Neuronal stem cell (in vitro differentiated cells): ENCODE measurements at regions not wholly inside any gene's neighbourhood (a gene's known extent, or its start where the extent isn't known, plus 50 kb on each side); places are given as distances from the start of the nearest gene placed in this dataset.

Source experiments
- DNase-seq: peaks from one replicate; pipeline ENCODE4 v3.0.0-alpha.2; 2013; ENCODE audit warnings: low spot score
- H2AFZ ChIP-seq: one replicate; pipeline ENCODE4 v1.6.1; 2013; ENCODE audit warnings: mild to moderate bottlenecking, low read length, inconsistent platforms
- H2AK5ac ChIP-seq: 2 replicates; pipeline ENCODE4 v1.6.1; 2013; ENCODE audit warnings: low read depth, mild to moderate bottlenecking, inconsistent platforms, low read length, moderate library complexity, mixed read lengths
- H2BK120ac ChIP-seq: 2 replicates; pipeline ENCODE4 v1.6.1; 2013; ENCODE audit warnings: low read depth, mild to moderate bottlenecking, inconsistent platforms, low read length, moderate library complexity, mixed read lengths
- H2BK12ac ChIP-seq: one replicate; pipeline ENCODE4 v1.6.1; 2013; ENCODE audit warnings: low read length, inconsistent platforms
- H2BK15ac ChIP-seq: 2 replicates; pipeline ENCODE4 v1.6.1; 2013; ENCODE audit warnings: mild to moderate bottlenecking, low read length, inconsistent platforms, mixed read lengths
- H2BK5ac ChIP-seq: one replicate; pipeline ENCODE4 v1.6.1; 2013; ENCODE audit warnings: inconsistent platforms, mild to moderate bottlenecking, low read length, moderate library complexity
- H3K14ac ChIP-seq: one replicate; pipeline ENCODE4 v1.6.1; 2013; ENCODE audit warnings: low read length, inconsistent platforms
- H3K18ac ChIP-seq: 2 replicates; pipeline ENCODE4 v1.6.1; 2013; ENCODE audit warnings: low read length, inconsistent platforms
- H3K23ac ChIP-seq: 2 replicates; pipeline ENCODE4 v1.6.1; 2013; ENCODE audit warnings: low read depth, mild to moderate bottlenecking, mixed read lengths, low read length, inconsistent platforms; ENCODE audit not compliant: poor library complexity
- H3K27ac ChIP-seq: replicated peaks from 3 replicates; pipeline ENCODE4 v1.5.1; 2013; ENCODE audit warnings: low read length, inconsistent platforms
- H3K27me3 ChIP-seq, 3 experiments: 2 replicates each; pipeline ENCODE4 v1.6.1; 2013; ENCODE audit warnings: low read length in 3 of 3, mild to moderate bottlenecking in 2 of 3, inconsistent platforms in 1 of 3, low read depth in 1 of 3, mixed read lengths in 1 of 3, moderate library complexity in 1 of 3; ENCODE audit not compliant: control insufficient read depth in 3 of 3, insufficient read depth in 3 of 3
- H3K36me3 ChIP-seq, 2 donors: replicated peaks in 1 of 2; 2 replicates each; pipeline ENCODE4 v1.6.1; 2013; ENCODE audit warnings: low read length in 2 of 2; ENCODE audit not compliant: control insufficient read depth in 2 of 2, insufficient read depth in 2 of 2
- H3K4ac ChIP-seq: 2 replicates; pipeline ENCODE4 v1.6.1; 2013; ENCODE audit warnings: inconsistent platforms, mild to moderate bottlenecking, low read length, moderate library complexity
- H3K4me1 ChIP-seq, 2 donors: 1 replicate in 1 of 2; 2 replicates in 1 of 2; pipeline ENCODE4 v1.6.1; 2013; ENCODE audit warnings: low read length in 2 of 2, low read depth in 1 of 2; ENCODE audit not compliant: control insufficient read depth in 2 of 2, insufficient read depth in 1 of 2
- H3K4me2 ChIP-seq: one replicate; pipeline ENCODE4 v1.6.1; 2013; ENCODE audit warnings: mild to moderate bottlenecking, low read length, inconsistent platforms; ENCODE audit not compliant: insufficient read depth, poor library complexity, severe bottlenecking
- H3K4me3 ChIP-seq, 2 donors: 2 replicates each; pipeline ENCODE4 v1.5.1; 2013; ENCODE audit warnings: low read length in 2 of 2, mild to moderate bottlenecking in 2 of 2, inconsistent platforms in 1 of 2, moderate library complexity in 1 of 2
- H3K79me1 ChIP-seq: one replicate; pipeline ENCODE4 v1.6.1; 2013; ENCODE audit warnings: low read depth, mild to moderate bottlenecking, inconsistent platforms, low read length, moderate library complexity
- H3K9ac ChIP-seq: one replicate; pipeline ENCODE4 v1.6.1; 2013; ENCODE audit warnings: mild to moderate bottlenecking, low read depth, low read length, inconsistent platforms; ENCODE audit not compliant: poor library complexity
- H3K9me3 ChIP-seq, 2 donors: replicated peaks in 1 of 2; 2 replicates each; pipeline versions ENCODE3 to v1.6.1; 2013; ENCODE audit warnings: low read length in 2 of 2, mild to moderate bottlenecking in 2 of 2, inconsistent platforms in 1 of 2, low read depth in 1 of 2, mixed read lengths in 1 of 2, moderate library complexity in 1 of 2; ENCODE audit not compliant: control insufficient read depth in 2 of 2, insufficient read depth in 1 of 2
- H4K8ac ChIP-seq: one replicate; pipeline ENCODE4 v1.6.1; 2013; ENCODE audit warnings: low read depth, mild to moderate bottlenecking, inconsistent platforms, low read length, moderate library complexity
- H4K91ac ChIP-seq: one replicate; pipeline ENCODE4 v1.6.1; 2013; ENCODE audit warnings: low read length, low read depth, mild to moderate bottlenecking, inconsistent platforms; ENCODE audit not compliant: poor library complexity
- WGBS, 2 donors: extraction: QIAGEN DNeasy Blood & Tissue Kit; methylation state at CpG; one replicate each; pipeline ENCODE4 v1.1.7; 2013; ENCODE audit warnings: missing lambda C conversion rate in 2 of 2, mixed read lengths in 1 of 2; ENCODE audit not compliant: insufficient read length in 2 of 2, insufficient replicate concordance in 1 of 2; ENCODE audit errors: extremely low coverage in 2 of 2; 5-methylcytosine and 5-hydroxymethylcytosine counted together

DNA sequence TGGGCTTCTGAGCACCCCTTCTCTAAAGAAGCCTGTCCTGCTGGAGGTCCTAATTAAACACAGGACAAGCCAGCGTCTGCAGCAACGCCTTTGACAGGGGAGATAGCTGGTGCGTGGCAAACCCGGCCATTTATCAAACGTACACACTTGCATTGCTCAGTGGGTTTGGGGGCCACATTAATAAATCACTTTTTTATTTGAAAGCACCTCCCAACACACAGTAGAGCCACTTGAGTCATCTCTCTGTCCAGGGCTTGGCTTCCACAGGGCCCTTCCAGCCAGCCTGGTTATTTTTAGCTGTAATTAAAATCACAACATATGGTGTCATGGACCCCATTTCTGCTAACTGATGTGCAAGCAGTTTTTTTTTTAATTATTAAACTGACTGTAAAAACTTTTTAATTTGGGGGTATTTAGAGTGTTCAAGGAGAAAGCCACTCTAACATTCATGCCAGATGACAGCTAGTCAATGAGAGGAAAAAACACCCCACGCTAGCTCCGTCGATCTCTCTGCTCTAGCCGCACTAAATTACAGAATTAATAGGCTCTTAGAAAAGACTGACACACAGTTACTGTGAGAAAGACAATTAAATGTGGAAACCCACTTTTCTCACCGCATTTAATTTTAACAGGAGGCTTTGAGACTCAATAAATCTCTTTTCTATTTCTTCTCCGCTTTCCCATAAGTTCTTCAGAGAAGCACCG lies 201.0 kb upstream of the WSCD1 start:
- Histone ChIP-seq H3K36me3 (no peaks in the 10 kb centered on the region), H3K4me2 (no peak overlapping the region), H3K9me3 (no peaks in the 10 kb centered on the region), H2BK5ac (no peak overlapping the region), H4K8ac (no peak overlapping the region), H3K9ac (no peak overlapping the region), H2BK12ac (no peak overlapping the region), H2AK5ac (no peak overlapping the region), H2BK120ac (no peak overlapping the region), H3K79me1 (no peaks in the 10 kb centered on the region), H3K27ac (no peak overlapping the region), H3K4me3 (no peak overlapping the region), H4K91ac (no peak overlapping the region), H3K4ac (no peak overlapping the region), H2BK15ac (no peak overlapping the region), H2AFZ (no peak overlapping the region), H3K27me3 (no peaks in the 10 kb centered on the region), H3K23ac (no peak overlapping the region), H3K14ac (no peak overlapping the region), H3K4me1 (peaks cover 0 to 2% of the 10 kb centered on the region in 2 donors), H3K18ac (peak overlapping the region; percentile 1)
- no CpG with 5 or more reads among the region's 12 CpGs for WGBS, 2 donors
- no peak for DNase-seq

DNA sequence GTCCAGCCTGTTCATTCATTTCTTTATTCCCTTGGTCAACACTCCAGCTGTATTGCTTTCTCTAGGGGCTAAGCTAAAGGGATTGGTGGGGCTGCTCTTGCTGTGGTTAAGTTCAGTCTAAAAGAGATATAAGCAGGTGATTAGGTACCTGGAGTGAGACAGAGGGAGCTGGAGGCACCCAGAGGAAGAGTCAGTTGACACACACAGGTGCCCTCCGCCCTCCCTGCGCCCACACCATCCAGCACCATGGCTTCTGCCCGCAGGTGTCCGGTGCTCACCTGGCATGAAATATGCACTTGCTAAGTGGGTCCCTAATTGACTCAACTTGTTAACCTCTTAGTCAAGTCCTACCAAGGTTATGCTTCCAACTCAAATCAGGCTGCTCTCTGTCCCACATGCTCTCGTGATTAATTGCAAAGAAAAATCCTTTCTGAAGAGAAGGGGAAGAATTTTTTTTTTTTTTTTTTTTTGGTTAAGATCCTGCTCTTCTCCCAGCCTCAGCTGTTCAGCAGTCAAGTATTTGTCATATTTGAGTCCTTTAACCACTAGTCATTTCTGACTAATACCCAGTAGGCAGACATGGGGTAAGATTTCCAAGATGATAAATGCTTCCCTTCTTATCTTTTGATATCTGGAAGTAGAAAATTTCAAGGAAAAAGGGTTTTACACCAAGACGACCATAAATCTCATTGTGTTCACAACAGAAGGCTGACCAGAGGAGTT lies 199.8 kb upstream of the WSCD1 start:
- WGBS, 2 donors, result no CpG with 5 or more reads among the region's 6 CpGs

GRCh38 chr17:5871666-5872065 lies 198.5 kb upstream of the WSCD1 start:
- Histone ChIP-seq H2BK15ac (no peak overlapping the region), H3K4me2 (no peak overlapping the region), H2BK120ac (no peak overlapping the region), H3K9me3 (no peaks in the 10 kb centered on the region), H3K4me3 (no peak overlapping the region), H3K18ac (no peak overlapping the region), H3K14ac (no peak overlapping the region), H2BK5ac (no peak overlapping the region), H3K27me3 (no peaks in the 10 kb centered on the region), H3K4me1 (peaks cover 0 to 2% of the 10 kb centered on the region in 2 donors), H2AK5ac (no peak overlapping the region), H3K4ac (no peak overlapping the region), H4K8ac (no peak overlapping the region), H2BK12ac (no peak overlapping the region), H2AFZ (no peak overlapping the region), H4K91ac (no peak overlapping the region), H3K23ac (no peak overlapping the region), H3K27ac (no peak overlapping the region), H3K9ac (no peak overlapping the region), H3K36me3 (no peaks in the 10 kb centered on the region), H3K79me1 (no peaks in the 10 kb centered on the region)
- no CpG with 5 or more reads among the region's 10 CpGs for WGBS, 2 donors
- DNase-seq, result no peak

More for the DNA sequence above, 199.8 kb upstream of the WSCD1 start:
- Histone ChIP-seq H2AK5ac (no peak overlapping the region), H2BK5ac (no peak overlapping the region), H3K23ac (no peak overlapping the region), H3K14ac (no peak overlapping the region), H3K4me1 (peaks cover 0 to 2% of the 10 kb centered on the region in 2 donors), H2BK120ac (no peak overlapping the region), H3K27me3 (no peaks in the 10 kb centered on the region), H3K18ac (no peak overlapping the region), H2BK15ac (no peak overlapping the region), H3K4ac (no peak overlapping the region), H3K27ac (no peak overlapping the region), H4K91ac (no peak overlapping the region), H3K9ac (no peak overlapping the region), H4K8ac (no peak overlapping the region), H3K79me1 (no peaks in the 10 kb centered on the region), H3K36me3 (no peaks in the 10 kb centered on the region), H2BK12ac (no peak overlapping the region), H3K9me3 (no peaks in the 10 kb centered on the region), H2AFZ (no peak overlapping the region), H3K4me2 (no peak overlapping the region), H3K4me3 (peak overlapping the region in 1 of 2 donors; percentile 39)
- no peak for DNase-seq

- Histone ChIP-seq H3K4ac (no peak overlapping the region), H2AFZ (no peak overlapping the region), H2AK5ac (no peak overlapping the region), H3K27ac (no peak overlapping the region), H3K4me1 (no peaks in the 10 kb centered on the region), H2BK5ac (no peak overlapping the region), H3K4me2 (no peak overlapping the region), H2BK12ac (no peak overlapping the region), H3K9me3 (no peaks in the 10 kb centered on the region), H4K8ac (no peak overlapping the region), H3K79me1 (no peaks in the 10 kb centered on the region), H3K18ac (no peak overlapping the region), H3K36me3 (no peaks in the 10 kb centered on the region), H3K14ac (no peak overlapping the region), H3K9ac (no peak overlapping the region), H3K4me3 (no peak overlapping the region), H3K23ac (no peak overlapping the region), H2BK15ac (no peak overlapping the region), H3K27me3 (no peaks in the 10 kb centered on the region), H2BK120ac (no peak overlapping the region), H4K91ac (no peak overlapping the region)
- DNase-seq, result no peak
- no CpG with 5 or more reads among the region's 9 CpGs for WGBS, 2 donors
These were observed 197.3 kb upstream of the WSCD1 start for GRCh38 chr17:5872831-5873230.
